ENCODE measurements at regions not wholly inside any gene's neighbourhood (a gene's known extent, or its start where the extent isn't known, plus 50 kb on each side); places are given as distances from the start of the nearest gene placed in this dataset.

- no peak for TF ChIP-seq STAT1 (IDR thresholded peaks at IDR 0.05; ENCODE audit: unreplicated experiment)
- no peak for TF ChIP-seq ZNF462 (CRISPR knock-in tag; IDR thresholded peaks at IDR 0.05)
- TF ChIP-seq CREB1 (CRISPR knock-in tag; IDR thresholded peaks at IDR 0.05; ENCODE audit: low read depth) = no peak
- no peak for TF ChIP-seq POLR2AphosphoS5 (IDR thresholded peaks at IDR 0.05; ENCODE audit: low read depth)
- no peak for TF ChIP-seq ZNF114 (CRISPR knock-in tag; IDR thresholded peaks at IDR 0.05)
- TF ChIP-seq ETS1 (IDR thresholded peaks at IDR 0.05) = no peak
- TF ChIP-seq EZH2 (IDR thresholded peaks at IDR 0.05; ENCODE audit: low read depth, unreplicated experiment) = no peak
- TF ChIP-seq ZNF331 (CRISPR knock-in tag; IDR thresholded peaks at IDR 0.05; ENCODE audit: low read depth) = no peak
- TF ChIP-seq EZH2phosphoT487 (IDR thresholded peaks at IDR 0.05; ENCODE audit: unreplicated experiment) = no peak
- TF ChIP-seq CTCF (conservative IDR thresholded peaks at IDR 0.05; ENCODE audit: low read depth in 2 of 2) = no peak
- TF ChIP-seq JUNB (IDR thresholded peaks at IDR 0.05; ENCODE audit: unreplicated experiment) = no peak
- H3K27ac ChIP-seq (ENCODE audit: low read depth) = no peak overlapping the region
Observed at GRCh38 chr4:135207531-135207930, 1005.9 kb upstream of the PABPC4L start.

More at GRCh38 chr4:135207531-135207930, 1005.9 kb upstream of the PABPC4L start:
- Mint-ChIP-seq H3K4me1 (peaks cover 9% of the 10 kb centered on the region), H3K36me3 (ENCODE audit: low read depth) (no peaks in the 10 kb centered on the region), H3K27me3 (ENCODE audit: insufficient read depth, low read depth, poor library complexity) (no peaks in the 10 kb centered on the region), H3K4me3 (no peak overlapping the region), H3K27ac (no peak overlapping the region), H3K9me3 (no peaks in the 10 kb centered on the region)
- H4K20me1 ChIP-seq (replicated peaks; ENCODE audit: insufficient read depth) = no peaks in the 10 kb centered on the region
- no peaks in the 10 kb centered on the region for H3F3A ChIP-seq (replicated peaks; ENCODE audit: low read depth)
- H3K36me3 ChIP-seq (ENCODE audit: insufficient read depth) = no peaks in the 10 kb centered on the region
- H3K9me2 ChIP-seq (ENCODE audit: insufficient read depth) = no peaks in the 10 kb centered on the region
- H3K4me1 ChIP-seq (ENCODE audit: insufficient read depth) = no peaks in the 10 kb centered on the region
- no peak overlapping the region for H3K4me3 ChIP-seq
- no peaks in the 10 kb centered on the region for H3K27me3 ChIP-seq (ENCODE audit: insufficient read depth)
- DNase-seq (ENCODE audit: low spot score) (no peak), ATAC-seq (no peak)
- H3K79me2 ChIP-seq (replicated peaks; ENCODE audit: insufficient read depth) = no peaks in the 10 kb centered on the region
- no peak overlapping the region for H2AFZ ChIP-seq
- no peak overlapping the region for H3K4me2 ChIP-seq
